ENCODE measurements at regions not wholly inside any gene's neighbourhood (a gene's known extent, or its start where the extent isn't known, plus 50 kb on each side); places are given as distances from the start of the nearest gene placed in this dataset.

DNA sequence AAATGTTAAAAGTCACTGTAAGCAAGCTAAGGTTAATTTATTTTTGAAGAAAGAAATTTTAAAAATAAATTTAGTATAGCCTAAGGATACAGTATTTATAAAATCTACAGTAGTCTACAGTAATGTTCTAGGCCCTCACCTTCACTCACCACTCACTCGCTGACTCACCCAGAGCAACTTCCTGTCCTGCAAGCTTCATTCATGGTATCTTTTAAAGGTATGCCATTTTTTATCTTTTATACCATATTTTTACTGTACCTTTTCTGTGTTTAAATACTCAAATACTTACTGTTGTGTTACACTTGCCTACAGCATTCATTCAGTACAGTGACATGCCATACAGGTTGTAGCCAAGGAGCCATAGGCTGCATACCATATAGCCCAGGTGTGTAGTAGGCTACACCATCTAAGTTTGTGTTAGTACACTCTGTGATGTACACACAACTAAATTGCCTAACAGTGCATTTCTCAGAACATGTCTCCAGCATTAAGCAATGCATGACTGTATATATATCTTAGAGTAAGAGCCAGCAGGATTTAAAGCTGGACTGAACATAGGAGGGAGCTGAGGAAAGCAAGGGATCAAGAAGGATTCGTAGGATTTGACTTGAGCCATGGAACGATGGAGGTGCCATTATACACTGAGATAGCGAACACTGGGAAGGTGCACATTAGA is 83.1 kb upstream of the KLF7 start:
- no peak for TF ChIP-seq RFX5 (IDR thresholded peaks at IDR 0.05; ENCODE audit: low read depth, low read length)
- TF ChIP-seq, protein P1, sequence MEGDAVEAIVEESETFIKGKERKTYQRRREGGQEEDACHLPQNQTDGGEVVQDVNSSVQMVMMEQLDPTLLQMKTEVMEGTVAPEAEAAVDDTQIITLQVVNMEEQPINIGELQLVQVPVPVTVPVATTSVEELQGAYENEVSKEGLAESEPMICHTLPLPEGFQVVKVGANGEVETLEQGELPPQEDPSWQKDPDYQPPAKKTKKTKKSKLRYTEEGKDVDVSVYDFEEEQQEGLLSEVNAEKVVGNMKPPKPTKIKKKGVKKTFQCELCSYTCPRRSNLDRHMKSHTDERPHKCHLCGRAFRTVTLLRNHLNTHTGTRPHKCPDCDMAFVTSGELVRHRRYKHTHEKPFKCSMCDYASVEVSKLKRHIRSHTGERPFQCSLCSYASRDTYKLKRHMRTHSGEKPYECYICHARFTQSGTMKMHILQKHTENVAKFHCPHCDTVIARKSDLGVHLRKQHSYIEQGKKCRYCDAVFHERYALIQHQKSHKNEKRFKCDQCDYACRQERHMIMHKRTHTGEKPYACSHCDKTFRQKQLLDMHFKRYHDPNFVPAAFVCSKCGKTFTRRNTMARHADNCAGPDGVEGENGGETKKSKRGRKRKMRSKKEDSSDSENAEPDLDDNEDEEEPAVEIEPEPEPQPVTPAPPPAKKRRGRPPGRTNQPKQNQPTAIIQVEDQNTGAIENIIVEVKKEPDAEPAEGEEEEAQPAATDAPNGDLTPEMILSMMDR (conservative IDR thresholded peaks at IDR 0.05; ENCODE audit: low read depth, low read length): no peak
- TF ChIP-seq POLR2A (IDR thresholded peaks at IDR 0.05; ENCODE audit: low read depth, low read length): no peak
- TF ChIP-seq FOS (IDR thresholded peaks at IDR 0.05; ENCODE audit: low read depth, low read length): no peak
- peak; percentile 68 for TF ChIP-seq CEBPB (IDR thresholded peaks at IDR 0.05; ENCODE audit: low read depth, low read length)
- TF ChIP-seq BHLHE40 (IDR thresholded peaks at IDR 0.05; ENCODE audit: low read depth, low read length): no peak

Data from IMR-90 (cell line).